Thyroid gland (tissue), 4 donors: ENCODE measurements at regions not wholly inside any gene's neighbourhood (a gene's known extent, or its start where the extent isn't known, plus 50 kb on each side); places are given as distances from the start of the nearest gene placed in this dataset.
"Not testable (repeated sequence)": the region's sequence is repeated elsewhere in the genome, so short reads cannot be mapped to it uniquely, and the experiment has no call there.

Source experiments
- CTCF ChIP-seq, 6 experiments: fragments of 200-600 bp in 3 of 6; fragments of 450-650 bp in 3 of 6; sonication (generic) in 3 of 6; IDR thresholded peaks; one replicate each; pipeline ENCODE4 v1.5.1; 2016 to 2019; ENCODE audit warnings: antibody characterized with exemption in 6 of 6, mild to moderate bottlenecking in 2 of 6, inconsistent platforms in 1 of 6, moderate library complexity in 1 of 6
- POLR2A ChIP-seq, 2 donors: fragments of 450-650 bp; IDR thresholded peaks; one replicate each; pipeline ENCODE4 v1.6.1; 2017; ENCODE audit warnings: antibody characterized with exemption in 2 of 2, mild to moderate bottlenecking in 2 of 2, moderate library complexity in 1 of 2

GRCh38 chr5:105036814-105037213, 1474.2 kb upstream of the NUDT12 start:
- not testable (repeated sequence) for TF ChIP-seq POLR2A, CTCF (IDR thresholded peaks at IDR 0.05)
